Uterus (tissue), 2 donors: ENCODE measurements at regions not wholly inside any gene's neighbourhood (a gene's known extent, or its start where the extent isn't known, plus 50 kb on each side); places are given as distances from the start of the nearest gene placed in this dataset.

Experiments used
- POLR2A ChIP-seq, 2 donors: fragments of 450-650 bp; IDR thresholded peaks; one replicate each; pipeline ENCODE4 v1.6.1; 2016; ENCODE audit warnings: antibody characterized with exemption in 2 of 2, mild to moderate bottlenecking in 1 of 2, moderate library complexity in 1 of 2
- TF ChIP-seq, protein P1 (sequence below), 4 experiments: fragments of 200-600 bp in 2 of 4; fragments of 450-650 bp in 2 of 4; sonication (generic) in 2 of 4; IDR thresholded peaks; one replicate each; pipeline ENCODE4 v1.5.1; 2016 to 2019; ENCODE audit warnings: antibody characterized with exemption in 4 of 4, mild to moderate bottlenecking in 2 of 4, moderate library complexity in 1 of 4

DNA sequence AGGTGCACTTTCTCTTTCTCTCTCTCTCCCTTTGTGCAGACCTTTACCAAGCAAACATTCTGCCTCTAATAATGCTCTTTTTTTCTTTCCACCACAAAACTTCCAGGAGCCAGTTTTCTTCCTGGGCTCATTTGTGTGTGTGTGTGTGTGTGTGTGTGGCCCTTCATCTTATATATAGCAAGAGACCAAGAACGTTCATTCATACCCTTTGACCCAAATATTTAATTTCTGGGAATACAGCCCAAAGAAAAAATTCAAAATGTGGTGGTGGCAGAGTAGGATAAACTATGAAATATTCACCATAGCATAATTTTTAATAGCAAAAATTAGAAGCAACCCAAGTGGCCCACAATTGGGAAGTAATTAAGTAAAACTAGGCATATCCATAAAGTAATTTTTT lies 398.9 kb downstream of the IGSF11 start:
- TF ChIP-seq POLR2A (IDR thresholded peaks at IDR 0.05) = no peak
- TF ChIP-seq, protein P1, sequence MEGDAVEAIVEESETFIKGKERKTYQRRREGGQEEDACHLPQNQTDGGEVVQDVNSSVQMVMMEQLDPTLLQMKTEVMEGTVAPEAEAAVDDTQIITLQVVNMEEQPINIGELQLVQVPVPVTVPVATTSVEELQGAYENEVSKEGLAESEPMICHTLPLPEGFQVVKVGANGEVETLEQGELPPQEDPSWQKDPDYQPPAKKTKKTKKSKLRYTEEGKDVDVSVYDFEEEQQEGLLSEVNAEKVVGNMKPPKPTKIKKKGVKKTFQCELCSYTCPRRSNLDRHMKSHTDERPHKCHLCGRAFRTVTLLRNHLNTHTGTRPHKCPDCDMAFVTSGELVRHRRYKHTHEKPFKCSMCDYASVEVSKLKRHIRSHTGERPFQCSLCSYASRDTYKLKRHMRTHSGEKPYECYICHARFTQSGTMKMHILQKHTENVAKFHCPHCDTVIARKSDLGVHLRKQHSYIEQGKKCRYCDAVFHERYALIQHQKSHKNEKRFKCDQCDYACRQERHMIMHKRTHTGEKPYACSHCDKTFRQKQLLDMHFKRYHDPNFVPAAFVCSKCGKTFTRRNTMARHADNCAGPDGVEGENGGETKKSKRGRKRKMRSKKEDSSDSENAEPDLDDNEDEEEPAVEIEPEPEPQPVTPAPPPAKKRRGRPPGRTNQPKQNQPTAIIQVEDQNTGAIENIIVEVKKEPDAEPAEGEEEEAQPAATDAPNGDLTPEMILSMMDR (IDR thresholded peaks at IDR 0.05) = no peak
